ENCODE measurements at regions not wholly inside any gene's neighbourhood (a gene's known extent, or its start where the extent isn't known, plus 50 kb on each side); places are given as distances from the start of the nearest gene placed in this dataset.

- TF ChIP-seq CTCF (IDR thresholded peaks at IDR 0.05; ENCODE audit: insufficient read depth, low read depth, low read length) (no peak), EZH2 (IDR thresholded peaks at IDR 0.05; ENCODE audit: insufficient read depth, low read length) (no peak)
Measured at GRCh38 chr3:170640737-170641171, 54.9 kb upstream of the SLC7A14 start.
